Left lung (tissue), 4 donors: ENCODE measurements at regions not wholly inside any gene's neighbourhood (a gene's known extent, or its start where the extent isn't known, plus 50 kb on each side); places are given as distances from the start of the nearest gene placed in this dataset.
A peak's percentile ranks its signal among the peaks of the same experiment; 100 is the strongest.

ENCODE experiments used
- ATAC-seq: fragments of 200-7000 bp; cut with Tn5 transposase; one replicate; pipeline ENCODE4 v1.9.1; 2020; ENCODE audit warnings: moderate library complexity
- DNase-seq, 4 donors: peaks; one replicate each; pipeline ENCODE4 v3.0.0-alpha.2; 2013 to 2020
- H3K27ac ChIP-seq, 2 donors: fragments of 200-600 bp; sonication (generic) in 1 of 2; one replicate each; pipeline versions ENCODE4 v1.5.0 to v1.8.0; 2020 to 2021
- H3K27me3 ChIP-seq, 2 donors: fragments of 200-600 bp; sonication (generic) in 1 of 2; one replicate each; pipeline versions ENCODE4 v1.5.0 to v1.8.0; 2020 to 2021
- H3K36me3 ChIP-seq, 2 donors: fragments of 200-600 bp; sonication (generic) in 1 of 2; one replicate each; pipeline versions ENCODE4 v1.5.0 to v1.8.0; 2020 to 2021
- H3K4me1 ChIP-seq, 2 donors: fragments of 200-600 bp; one replicate each; pipeline ENCODE4 v1.8.0; 2021
- H3K4me3 ChIP-seq, 2 donors: fragments of 200-600 bp; sonication (generic) in 1 of 2; one replicate each; pipeline versions ENCODE4 v1.5.0 to v1.8.0; 2020 to 2021; ENCODE audit warnings: mild to moderate bottlenecking in 1 of 2
- H3K9me3 ChIP-seq, 2 donors: fragments of 200-600 bp; sonication (generic) in 1 of 2; one replicate each; pipeline versions ENCODE4 v1.5.0 to v1.8.0; 2020 to 2021
- intact Hi-C, 2 donors: fragments of 100-400 bp; cut with DNase I; formaldehyde crosslinking; loops; one replicate each; pipeline versions ENCODE4 v1.11.2 to v1.14.2; 2022
- TF ChIP-seq, protein P1 (sequence below), 2 donors: fragments of 200-600 bp; sonication (generic) in 1 of 2; IDR thresholded peaks; one replicate each; pipeline versions ENCODE4 v1.5.0 to v1.8.0; 2021; ENCODE audit warnings: antibody characterized with exemption in 2 of 2
- donor health status: DM: no; HTN: yes; CAD: no.
- donor health status: DM: no; HTN: no; CAD: no.

DNA sequence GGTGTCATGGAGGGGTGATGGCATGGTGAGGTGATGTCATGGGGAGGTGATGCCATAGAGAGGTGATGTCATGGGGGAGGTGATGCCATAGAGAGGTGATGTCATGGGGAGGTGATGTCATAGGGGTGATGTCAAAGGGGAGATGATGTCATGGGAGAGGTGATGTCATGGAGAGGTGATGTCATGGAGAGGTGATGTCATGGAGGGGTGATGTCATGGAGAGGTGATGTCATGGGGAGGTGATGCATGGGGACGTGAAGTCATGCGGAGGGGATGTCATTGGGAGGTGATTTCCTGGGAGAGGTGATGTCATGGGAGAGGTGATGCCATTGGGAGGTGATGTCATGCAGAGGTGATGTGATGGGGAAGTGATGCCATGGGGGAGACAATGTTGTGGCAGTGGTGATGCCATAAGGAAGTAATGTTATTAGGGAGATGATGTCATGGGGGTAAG, 92.1 kb upstream of the C1orf174 start:
- Histone ChIP-seq H3K9me3 (no peaks in the 10 kb centered on the region), H3K27ac (no peak overlapping the region), H3K27me3 (peaks cover 0 to 43% of the 10 kb centered on the region in 2 donors), H3K4me3 (no peak overlapping the region), H3K36me3 (no peaks in the 10 kb centered on the region), H3K4me1 (no peaks in the 10 kb centered on the region)
- TF ChIP-seq, protein P1, sequence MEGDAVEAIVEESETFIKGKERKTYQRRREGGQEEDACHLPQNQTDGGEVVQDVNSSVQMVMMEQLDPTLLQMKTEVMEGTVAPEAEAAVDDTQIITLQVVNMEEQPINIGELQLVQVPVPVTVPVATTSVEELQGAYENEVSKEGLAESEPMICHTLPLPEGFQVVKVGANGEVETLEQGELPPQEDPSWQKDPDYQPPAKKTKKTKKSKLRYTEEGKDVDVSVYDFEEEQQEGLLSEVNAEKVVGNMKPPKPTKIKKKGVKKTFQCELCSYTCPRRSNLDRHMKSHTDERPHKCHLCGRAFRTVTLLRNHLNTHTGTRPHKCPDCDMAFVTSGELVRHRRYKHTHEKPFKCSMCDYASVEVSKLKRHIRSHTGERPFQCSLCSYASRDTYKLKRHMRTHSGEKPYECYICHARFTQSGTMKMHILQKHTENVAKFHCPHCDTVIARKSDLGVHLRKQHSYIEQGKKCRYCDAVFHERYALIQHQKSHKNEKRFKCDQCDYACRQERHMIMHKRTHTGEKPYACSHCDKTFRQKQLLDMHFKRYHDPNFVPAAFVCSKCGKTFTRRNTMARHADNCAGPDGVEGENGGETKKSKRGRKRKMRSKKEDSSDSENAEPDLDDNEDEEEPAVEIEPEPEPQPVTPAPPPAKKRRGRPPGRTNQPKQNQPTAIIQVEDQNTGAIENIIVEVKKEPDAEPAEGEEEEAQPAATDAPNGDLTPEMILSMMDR (IDR thresholded peaks at IDR 0.05), result no peak
- intact Hi-C loops, result no loop called here
- DNase-seq (no peak), ATAC-seq (no peak)

DNA sequence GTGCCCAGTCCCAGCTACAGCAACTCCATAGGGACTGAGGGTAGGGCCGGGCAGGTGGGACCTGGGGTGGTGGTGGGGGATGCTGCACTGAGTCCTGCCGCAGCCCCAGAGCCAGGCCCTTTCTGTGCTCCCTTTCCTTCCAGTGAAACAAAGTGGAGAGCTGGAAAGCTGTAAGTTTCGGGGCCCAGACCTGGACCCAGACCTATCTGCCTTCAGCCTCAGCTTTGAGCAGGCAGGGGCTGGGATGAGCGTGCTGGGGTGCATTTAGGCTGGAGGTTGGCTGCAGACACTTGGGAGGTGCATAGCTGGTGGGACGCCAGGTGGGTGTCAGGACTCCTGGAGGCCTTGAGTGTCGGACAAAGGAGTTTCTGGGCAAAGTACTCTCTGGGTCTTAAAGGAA, 92.7 kb upstream of the C1orf174 start:
- TF ChIP-seq, protein P1 (IDR thresholded peaks at IDR 0.05), result no peak
- intact Hi-C loops, result no loop called here
- H3K4me3 ChIP-seq, result no peak overlapping the region
- no peaks in the 10 kb centered on the region for H3K9me3 ChIP-seq
- no peaks in the 10 kb centered on the region for H3K36me3 ChIP-seq
- peaks cover 0 to 44% of the 10 kb centered on the region in 2 donors for H3K27me3 ChIP-seq
- DNase-seq (peak in 1 of 4 donors; percentile 54), ATAC-seq (no peak)
- no peaks in the 10 kb centered on the region for H3K4me1 ChIP-seq
- H3K27ac ChIP-seq, result no peak overlapping the region

DNA sequence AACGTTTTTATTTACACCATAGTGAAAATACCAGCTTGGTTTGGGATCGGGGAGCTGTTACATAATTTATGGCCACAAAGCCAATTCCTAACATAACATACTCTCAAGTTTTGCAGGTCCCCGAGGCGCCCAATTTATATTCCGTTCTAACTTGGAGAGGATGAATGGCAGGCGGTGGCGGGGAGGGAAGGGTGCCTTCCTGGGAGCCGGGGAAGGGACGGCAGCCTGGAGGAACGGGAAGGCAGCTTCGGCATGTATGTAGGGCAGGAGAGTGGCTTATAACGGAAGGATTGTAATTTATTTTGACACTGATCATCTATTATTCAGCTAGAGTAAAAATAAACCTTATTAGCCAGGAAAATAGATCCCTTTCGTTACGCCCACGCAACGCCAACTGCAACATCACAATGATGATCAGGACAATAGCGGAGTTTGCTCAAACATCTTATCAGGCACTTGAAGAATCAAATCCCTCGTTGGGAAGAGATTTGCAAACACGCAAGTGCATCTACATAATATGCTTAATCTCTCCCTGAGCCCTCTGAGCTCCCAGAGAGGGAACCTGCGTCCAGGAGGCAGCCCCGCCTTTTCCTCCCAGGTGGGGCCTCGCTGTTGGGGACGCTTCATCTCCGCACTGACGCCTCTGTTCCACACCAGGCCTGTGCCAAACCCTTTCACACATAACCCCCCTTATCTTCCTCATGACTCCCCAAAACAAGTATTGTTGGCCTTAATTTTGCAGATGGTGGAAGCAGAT, 93.7 kb upstream of the C1orf174 start:
- Histone ChIP-seq H3K36me3 (no peaks in the 10 kb centered on the region), H3K9me3 (no peaks in the 10 kb centered on the region), H3K27me3 (peaks cover 0 to 47% of the 10 kb centered on the region in 2 donors), H3K27ac (no peak overlapping the region), H3K4me3 (no peak overlapping the region), H3K4me1 (no peaks in the 10 kb centered on the region)
- intact Hi-C loops, result no loop called here
- DNase-seq (peak in 1 of 4 donors; percentile 49), ATAC-seq (no peak)
- TF ChIP-seq, protein P1 (IDR thresholded peaks at IDR 0.05), result no peak

DNA sequence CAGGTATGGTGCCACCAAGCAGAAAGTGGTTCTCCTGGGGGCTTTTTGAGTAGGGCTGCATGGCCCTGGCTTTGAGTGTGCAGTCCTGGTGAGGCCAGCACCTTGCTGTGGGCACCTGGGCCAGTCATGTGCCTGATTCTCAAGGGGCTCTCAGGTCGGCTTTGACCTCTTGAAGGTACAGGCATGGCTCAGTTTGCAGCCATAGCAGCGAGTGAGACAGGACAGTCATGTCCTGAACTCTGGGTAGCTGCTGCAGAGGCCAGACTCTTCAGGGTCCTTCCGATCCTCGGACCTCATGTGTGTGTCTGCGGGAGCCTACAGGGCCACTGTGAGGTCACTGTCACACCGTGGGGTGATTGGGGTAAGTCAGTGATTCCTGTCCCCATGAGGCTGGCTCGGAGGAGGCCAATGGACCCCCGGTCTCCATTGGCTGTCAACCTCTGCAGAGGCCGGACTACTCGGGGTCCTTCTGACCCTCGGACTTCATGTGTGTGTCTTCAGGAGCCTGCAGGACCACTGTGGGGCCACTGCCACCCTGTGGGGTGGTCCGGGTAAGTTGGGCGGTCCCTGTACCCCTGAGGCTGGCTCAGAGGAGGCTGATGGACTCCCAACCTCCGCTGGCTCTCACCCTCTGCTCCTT, 95.2 kb upstream of the C1orf174 start:
- H3K4me1 ChIP-seq, result no peaks in the 10 kb centered on the region
- peak in 1 of 4 donors; percentile 31 for DNase-seq
- H3K36me3 ChIP-seq, result no peaks in the 10 kb centered on the region
- ATAC-seq, result no peak
- H3K27ac ChIP-seq, result no peak overlapping the region
- peaks cover 0 to 62% of the 10 kb centered on the region in 2 donors for H3K27me3 ChIP-seq
- TF ChIP-seq, protein P1 (IDR thresholded peaks at IDR 0.05), result no peak
- no peaks in the 10 kb centered on the region for H3K9me3 ChIP-seq
- intact Hi-C loops, result no loop called here
- no peak overlapping the region for H3K4me3 ChIP-seq
